ENCODE measurements at regions not wholly inside any gene's neighbourhood (a gene's known extent, or its start where the extent isn't known, plus 50 kb on each side); places are given as distances from the start of the nearest gene placed in this dataset.

GRCh38 chr18:10207682-10208345, 246.6 kb upstream of the APCDD1 start:
- WGBS, 2 donors: 1 to 7% methylated on average over 3 of the region's 3 CpGs
- intact Hi-C loops (cut with DNase I): no loop called here

DNA sequence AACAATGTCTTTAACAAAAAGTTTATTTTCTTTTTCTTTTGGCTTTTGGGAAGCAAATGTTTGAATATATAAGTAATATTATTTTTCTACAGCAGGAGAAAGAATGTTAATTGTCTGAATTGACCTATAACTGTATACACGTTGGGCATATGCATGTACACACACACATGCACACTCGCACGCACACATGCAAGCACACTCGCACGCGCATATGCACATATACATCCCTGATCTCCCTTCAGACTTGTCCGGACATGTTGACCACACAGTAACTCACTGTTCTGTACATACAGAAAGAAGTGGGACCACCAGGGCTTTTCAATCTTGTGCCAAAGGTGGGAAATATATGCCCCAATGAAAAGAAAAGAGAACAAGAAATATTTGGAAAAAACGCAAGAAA, 245.1 kb upstream of the APCDD1 start:
- no peak for TF ChIP-seq CTCF (IDR thresholded peaks at IDR 0.05)
- 96 to 100% methylated on average over 8 of the region's 8 CpGs for WGBS, 2 donors

More at GRCh38 chr18:10207682-10208345, 246.6 kb upstream of the APCDD1 start:
- H3K27me3 ChIP-seq: no peaks in the 10 kb centered on the region
- no peaks in the 10 kb centered on the region for H3K36me3 ChIP-seq
- H3K9me3 ChIP-seq: no peaks in the 10 kb centered on the region
- peaks cover 0 to 18% (median 9%) of the 10 kb centered on the region in 9 donors for H3K4me1 ChIP-seq
- no peak for TF ChIP-seq CTCF (IDR thresholded peaks at IDR 0.05)
- ATAC-seq (peak in 5 of 8 donors; percentile 31 to 82 (median 54)), DNase-seq (no peak)
- no peak overlapping the region for H3K27ac ChIP-seq
- no peak overlapping the region for H3K4me3 ChIP-seq

DNA sequence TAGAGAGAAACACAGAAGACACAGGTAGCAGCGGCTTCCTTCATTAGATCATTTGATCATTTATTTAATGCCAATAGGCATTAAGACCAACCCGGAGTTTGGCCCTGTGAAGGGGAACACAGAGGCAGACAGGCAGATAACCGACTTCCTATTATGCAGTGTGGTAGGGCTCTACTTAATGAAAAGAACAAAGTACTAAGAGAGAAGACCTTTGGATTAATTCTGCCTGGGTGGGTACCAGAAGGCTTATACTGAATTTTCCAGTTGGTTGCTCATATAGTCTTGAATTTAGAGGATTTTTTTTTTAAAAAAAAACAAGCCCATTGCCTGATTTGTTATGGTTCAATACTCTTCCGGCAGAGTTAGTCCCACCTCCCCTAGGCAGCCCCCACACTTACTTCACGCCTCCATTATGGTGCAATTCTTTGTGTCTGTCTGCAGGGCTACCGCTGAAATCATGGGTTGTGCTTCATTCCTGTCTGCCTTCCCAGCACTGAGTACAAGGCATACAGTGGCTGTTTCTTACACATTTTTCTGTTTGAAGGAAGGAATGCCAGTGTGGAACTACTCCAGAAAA, 244.3 kb upstream of the APCDD1 start:
- no peak for ATAC-seq
- Histone ChIP-seq H3K9me3 (no peaks in the 10 kb centered on the region), H3K27me3 (no peaks in the 10 kb centered on the region), H3K4me3 (no peak overlapping the region), H3K4me1 (peaks cover 0 to 20% (median 11%) of the 10 kb centered on the region in 9 donors), H3K36me3 (no peaks in the 10 kb centered on the region), H3K27ac (no peak overlapping the region)
- DNase-seq: no peak
- 94 to 95% methylated on average over 6 of the region's 6 CpGs for WGBS, 2 donors
- no peak for TF ChIP-seq CTCF (IDR thresholded peaks at IDR 0.05)
- intact Hi-C loops (cut with DNase I): no loop called here

More for the DNA sequence above, 245.1 kb upstream of the APCDD1 start:
- Histone ChIP-seq H3K27me3 (no peaks in the 10 kb centered on the region), H3K27ac (no peak overlapping the region), H3K4me3 (no peak overlapping the region), H3K36me3 (no peaks in the 10 kb centered on the region), H3K9me3 (no peaks in the 10 kb centered on the region), H3K4me1 (peaks cover 0 to 20% (median 11%) of the 10 kb centered on the region in 9 donors)
- intact Hi-C loops (cut with DNase I): no loop called here
- DNase-seq: no peak
- ATAC-seq: no peak

GRCh38 chr18:10213526-10213925, 240.9 kb upstream of the APCDD1 start:
- DNase-seq (no peak), ATAC-seq (peak in 4 of 8 donors; percentile 38 to 63 (median 42))
- no peak overlapping the region for H3K4me3 ChIP-seq
- no peak for TF ChIP-seq CTCF (IDR thresholded peaks at IDR 0.05)
- WGBS, 2 donors: 37 to 48% methylated on average over 3 of the region's 3 CpGs
- H3K4me1 ChIP-seq: peaks cover 0 to 12% (median 0%) of the 10 kb centered on the region in 9 donors
- peaks cover 0 to 8% (median 0%) of the 10 kb centered on the region in 11 donors for H3K9me3 ChIP-seq
- H3K27me3 ChIP-seq: no peaks in the 10 kb centered on the region
- H3K36me3 ChIP-seq: no peaks in the 10 kb centered on the region
- H3K27ac ChIP-seq: peak overlapping the region in 1 of 10 donors; percentile 53
- intact Hi-C loops (cut with DNase I): no loop called here
